ENCODE measurements at regions not wholly inside any gene's neighbourhood (a gene's known extent, or its start where the extent isn't known, plus 50 kb on each side); places are given as distances from the start of the nearest gene placed in this dataset.

DNA sequence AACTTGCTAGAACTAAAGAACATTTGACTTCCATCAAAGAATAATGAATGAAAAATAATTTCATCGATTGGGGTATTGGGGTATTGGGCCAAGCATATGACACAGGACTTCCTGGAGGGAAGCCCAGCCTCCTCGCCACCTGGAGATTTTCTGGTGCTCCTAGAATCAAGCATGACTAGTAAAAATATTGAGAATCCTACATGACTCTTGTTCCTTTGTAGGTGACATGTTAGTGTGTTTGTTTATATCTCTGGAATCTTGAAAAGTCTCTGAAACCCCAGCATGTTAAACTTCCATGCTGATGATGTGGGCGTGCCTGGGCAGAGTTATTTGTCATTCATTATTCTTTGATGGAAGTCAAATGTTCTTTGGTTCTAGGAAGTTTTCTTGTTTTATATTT lies 90.1 kb upstream of the EPHB3 start:
- no peak for TF ChIP-seq EZH2phosphoT487 (IDR thresholded peaks at IDR 0.05; ENCODE audit: borderline replicate concordance, low read length)
- TF ChIP-seq, protein P1, sequence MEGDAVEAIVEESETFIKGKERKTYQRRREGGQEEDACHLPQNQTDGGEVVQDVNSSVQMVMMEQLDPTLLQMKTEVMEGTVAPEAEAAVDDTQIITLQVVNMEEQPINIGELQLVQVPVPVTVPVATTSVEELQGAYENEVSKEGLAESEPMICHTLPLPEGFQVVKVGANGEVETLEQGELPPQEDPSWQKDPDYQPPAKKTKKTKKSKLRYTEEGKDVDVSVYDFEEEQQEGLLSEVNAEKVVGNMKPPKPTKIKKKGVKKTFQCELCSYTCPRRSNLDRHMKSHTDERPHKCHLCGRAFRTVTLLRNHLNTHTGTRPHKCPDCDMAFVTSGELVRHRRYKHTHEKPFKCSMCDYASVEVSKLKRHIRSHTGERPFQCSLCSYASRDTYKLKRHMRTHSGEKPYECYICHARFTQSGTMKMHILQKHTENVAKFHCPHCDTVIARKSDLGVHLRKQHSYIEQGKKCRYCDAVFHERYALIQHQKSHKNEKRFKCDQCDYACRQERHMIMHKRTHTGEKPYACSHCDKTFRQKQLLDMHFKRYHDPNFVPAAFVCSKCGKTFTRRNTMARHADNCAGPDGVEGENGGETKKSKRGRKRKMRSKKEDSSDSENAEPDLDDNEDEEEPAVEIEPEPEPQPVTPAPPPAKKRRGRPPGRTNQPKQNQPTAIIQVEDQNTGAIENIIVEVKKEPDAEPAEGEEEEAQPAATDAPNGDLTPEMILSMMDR (IDR thresholded peaks at IDR 0.05; ENCODE audit: low read depth, low read length, poor library complexity, severe bottlenecking), result no peak
